Cortex of kidney (tissue), 1 donor: ENCODE measurements at regions not wholly inside any gene's neighbourhood (a gene's known extent, or its start where the extent isn't known, plus 50 kb on each side); places are given as distances from the start of the nearest gene placed in this dataset.

Experiments
- DNase-seq: peaks from one replicate; lab custom pipeline; 2025; lab: John Stamatoyannopoulos, UW

GRCh38 chr5:117942861-117943519 lies 1045.4 kb downstream of the DTWD2 start:
- DNase-seq: no peak

GRCh38 chr5:117893211-117893610 lies 1095.1 kb downstream of the DTWD2 start:
- DNase-seq: no peak

- DNase-seq: no peak
Observed at GRCh38 chr5:117892360-117892759, 1096.0 kb downstream of the DTWD2 start.

GRCh38 chr5:117889596-117889995 lies 1098.8 kb downstream of the DTWD2 start:
- DNase-seq: no peak

GRCh38 chr5:117888688-117889087 lies 1099.7 kb downstream of the DTWD2 start:
- no peak for DNase-seq

- DNase-seq: no peak
Observed at GRCh38 chr5:117881426-117882230, 1106.7 kb downstream of the DTWD2 start.

- no peak for DNase-seq
Observed at GRCh38 chr5:117880932-117881331, 1107.4 kb downstream of the DTWD2 start.

GRCh38 chr5:117877731-117878130 lies 1110.6 kb downstream of the DTWD2 start:
- DNase-seq: no peak

GRCh38 chr5:117872798-117873368 lies 1115.5 kb downstream of the DTWD2 start:
- DNase-seq: no peak

- DNase-seq: no peak
Observed at GRCh38 chr5:117869596-117869995, 1118.8 kb downstream of the DTWD2 start.

GRCh38 chr5:117863586-117864296 lies 1124.6 kb downstream of the DTWD2 start:
- no peak for DNase-seq

- no peak for DNase-seq
Observed at GRCh38 chr5:117860550-117860949, 1127.8 kb downstream of the DTWD2 start.

- no peak for DNase-seq
Observed at GRCh38 chr5:117859176-117859575, 1129.2 kb downstream of the DTWD2 start.

GRCh38 chr5:117856713-117857112 lies 1131.6 kb downstream of the DTWD2 start:
- DNase-seq: no peak

GRCh38 chr5:117837786-117838185 lies 1150.6 kb downstream of the DTWD2 start:
- no peak for DNase-seq

- DNase-seq: no peak
Observed at GRCh38 chr5:117833691-117834090, 1154.7 kb downstream of the DTWD2 start.

GRCh38 chr5:117829646-117830045 lies 1158.7 kb downstream of the DTWD2 start:
- DNase-seq: no peak

GRCh38 chr5:117813850-117814249 lies 1174.5 kb downstream of the DTWD2 start:
- DNase-seq: no peak

GRCh38 chr5:117812861-117813260 lies 1175.5 kb downstream of the DTWD2 start:
- no peak for DNase-seq

GRCh38 chr5:117809251-117809650 lies 1179.1 kb downstream of the DTWD2 start:
- DNase-seq: no peak

GRCh38 chr5:117805058-117805457 lies 1183.3 kb downstream of the DTWD2 start:
- no peak for DNase-seq

GRCh38 chr5:117803533-117803932 lies 1184.8 kb downstream of the DTWD2 start:
- DNase-seq: no peak

GRCh38 chr5:117801583-117801982 lies 1186.8 kb downstream of the DTWD2 start:
- DNase-seq: no peak
